Brain microvascular endothelial cell (primary cell): ENCODE measurements at regions not wholly inside any gene's neighbourhood (a gene's known extent, or its start where the extent isn't known, plus 50 kb on each side); places are given as distances from the start of the nearest gene placed in this dataset.

Source experiments
- DNase-seq: peaks from one replicate; pipeline ENCODE4 v3.0.0-alpha.2; 2020
- H3K27ac ChIP-seq: fragments of 250-450 bp; sonication (Bioruptor Pico); 2 replicates; pipeline ENCODE4 v1.5.1; 2020; ENCODE audit warnings: mild to moderate bottlenecking, moderate library complexity
- H3K27me3 ChIP-seq: fragments of 250-450 bp; sonication (Bioruptor Pico); replicated peaks from 2 replicates; pipeline ENCODE4 v1.5.1; 2020; ENCODE audit warnings: mild to moderate bottlenecking
- H3K36me3 ChIP-seq: fragments of 250-450 bp; sonication (Bioruptor Pico); replicated peaks from 2 replicates; pipeline ENCODE4 v1.5.1; 2020; ENCODE audit warnings: mild to moderate bottlenecking
- H3K4me3 ChIP-seq: 2 replicates; pipeline ENCODE4 v1.5.1; 2011; ENCODE audit warnings: low read depth, mild to moderate bottlenecking, control low read depth, low read length, moderate library complexity
- CTCF ChIP-seq: IDR thresholded peaks from 2 replicates; pipeline ENCODE4 v1.5.1; 2011; ENCODE audit warnings: low read depth, mild to moderate bottlenecking, moderate library complexity, low read length, control low read depth, inconsistent platforms; ENCODE audit errors: missing control alignments
- in situ Hi-C: cut with HindIII; loops from 2 replicates; pipeline ENCODE4 v1.10.0; 2017; ENCODE audit warnings: low sequenced_read_pairs, low pct_ligation_motif_present

GRCh38 chr18:37641573-37641972 is 76.0 kb upstream of the CELF4 start:
- H3K27ac ChIP-seq: no peak overlapping the region
- TF ChIP-seq CTCF: no peak
- no peaks in the 10 kb centered on the region for H3K36me3 ChIP-seq
- DNase-seq: no peak
- H3K4me3 ChIP-seq: no peak overlapping the region
- H3K27me3 ChIP-seq: no peaks in the 10 kb centered on the region
- in situ Hi-C loops: no loop called here

GRCh38 chr18:37640504-37640903 is 74.9 kb upstream of the CELF4 start:
- no peak for DNase-seq
- TF ChIP-seq CTCF: no peak
- in situ Hi-C loops: no loop called here

DNA sequence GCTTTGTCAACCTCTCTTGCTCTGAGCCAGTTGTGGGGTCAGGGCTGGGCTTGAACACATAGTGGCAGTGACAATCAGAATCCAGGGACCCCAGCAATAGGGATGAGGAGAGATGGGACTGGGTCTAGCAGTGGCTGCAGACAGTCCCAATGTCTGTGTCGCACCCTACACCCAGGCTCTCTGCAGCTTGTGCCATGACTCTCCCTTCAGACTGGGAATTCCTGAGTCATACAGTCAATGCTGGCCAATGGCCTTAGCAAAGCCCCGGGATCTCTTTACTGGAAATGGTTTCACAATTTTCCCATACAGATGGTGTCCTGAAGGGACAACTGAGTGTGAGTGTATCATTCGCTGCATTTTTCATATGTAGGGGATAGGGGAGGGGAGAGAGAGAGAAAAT is 74.2 kb upstream of the CELF4 start:
- no peaks in the 10 kb centered on the region for H3K36me3 ChIP-seq
- H3K27me3 ChIP-seq: no peaks in the 10 kb centered on the region
- no peak for TF ChIP-seq CTCF
- no peak for DNase-seq
- H3K4me3 ChIP-seq: no peak overlapping the region
- H3K27ac ChIP-seq: no peak overlapping the region
- in situ Hi-C loops: no loop called here

More at GRCh38 chr18:37640504-37640903, 74.9 kb upstream of the CELF4 start:
- H3K36me3 ChIP-seq: no peaks in the 10 kb centered on the region
- H3K27ac ChIP-seq: no peak overlapping the region
- no peaks in the 10 kb centered on the region for H3K27me3 ChIP-seq
- H3K4me3 ChIP-seq: no peak overlapping the region

DNA sequence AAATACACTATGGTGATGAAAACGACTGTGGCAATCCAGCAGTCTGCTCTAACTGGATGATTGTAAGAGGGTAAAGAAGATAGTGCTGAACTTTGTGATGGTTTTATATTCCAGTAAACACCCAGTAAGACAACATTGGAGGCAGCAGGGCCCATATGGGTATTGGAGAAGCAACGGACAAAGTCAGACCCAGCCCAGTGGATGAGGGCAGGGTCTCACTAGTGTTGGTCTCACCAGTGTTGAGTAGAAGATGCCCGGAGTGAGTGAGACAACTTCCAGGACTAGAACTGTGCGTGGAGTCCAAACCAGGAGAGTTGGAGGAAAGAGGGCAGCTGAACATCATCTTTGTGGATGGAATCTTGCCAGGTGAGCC is 71.9 kb upstream of the CELF4 start:
- no peak overlapping the region for H3K27ac ChIP-seq
- no peak for TF ChIP-seq CTCF
- H3K27me3 ChIP-seq: no peaks in the 10 kb centered on the region
- in situ Hi-C loops: no loop called here
- DNase-seq: no peak
- H3K36me3 ChIP-seq: no peaks in the 10 kb centered on the region
- H3K4me3 ChIP-seq: no peak overlapping the region

DNA sequence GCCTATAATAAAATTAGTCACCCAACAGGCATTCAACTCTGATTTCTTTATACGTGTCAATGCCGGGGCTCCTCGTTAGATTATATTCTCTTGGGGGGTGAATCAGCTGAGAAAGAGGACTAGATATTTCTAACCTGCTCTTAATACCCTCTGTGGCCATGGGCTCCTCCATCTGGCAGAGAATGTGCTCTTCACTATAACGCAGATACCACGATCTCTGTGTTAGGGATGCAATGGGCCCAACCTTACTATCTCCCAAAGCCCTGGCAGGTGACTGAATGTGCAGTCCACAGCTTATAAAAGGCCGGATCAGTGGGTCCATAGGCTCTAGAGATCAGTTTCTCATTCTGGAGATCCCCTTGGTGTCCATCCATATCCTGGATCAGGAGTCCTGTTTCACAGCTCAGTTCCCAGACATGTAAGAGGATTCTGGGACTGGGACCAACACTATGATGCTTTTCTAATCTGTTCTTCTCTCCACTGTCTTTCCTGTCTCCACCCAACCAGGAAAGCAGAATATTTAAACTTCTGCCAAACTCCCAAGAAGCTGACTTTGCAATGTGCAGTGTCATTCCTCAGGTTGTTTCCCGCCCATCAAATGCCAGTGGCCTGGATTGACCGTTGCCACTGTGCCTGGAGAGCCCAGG is 71.4 kb upstream of the CELF4 start:
- no peaks in the 10 kb centered on the region for H3K36me3 ChIP-seq
- no peak overlapping the region for H3K4me3 ChIP-seq
- H3K27me3 ChIP-seq: no peaks in the 10 kb centered on the region
- TF ChIP-seq CTCF: no peak
- DNase-seq: no peak
- no peak overlapping the region for H3K27ac ChIP-seq
- in situ Hi-C loops: no loop called here

DNA sequence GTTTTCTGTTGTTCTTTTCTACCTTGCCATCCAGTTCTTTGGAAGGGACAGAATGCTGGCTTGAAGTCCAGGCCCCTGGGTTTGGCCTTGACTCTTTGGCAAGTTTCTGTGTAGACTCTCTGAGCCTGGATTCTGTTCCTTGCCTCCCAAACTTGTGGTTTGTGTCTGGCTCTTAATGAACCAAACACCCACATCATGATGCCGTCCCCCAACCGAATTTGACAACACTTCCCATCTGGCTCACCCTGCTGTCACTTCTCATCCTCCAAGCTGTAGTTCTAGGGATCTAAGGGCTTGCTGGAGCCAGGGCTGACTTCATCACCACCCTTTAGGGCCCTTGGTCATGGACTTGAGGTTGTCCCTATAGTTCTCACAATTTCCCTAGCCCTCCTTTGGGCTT is 68.9 kb upstream of the CELF4 start:
- Histone ChIP-seq H3K4me3 (no peak overlapping the region), H3K36me3 (no peaks in the 10 kb centered on the region), H3K27me3 (no peaks in the 10 kb centered on the region), H3K27ac (no peak overlapping the region)
- DNase-seq: no peak
- no peak for TF ChIP-seq CTCF
- in situ Hi-C loops: no loop called here
